ACHN (cell line): ENCODE measurements at regions not wholly inside any gene's neighbourhood (a gene's known extent, or its start where the extent isn't known, plus 50 kb on each side); places are given as distances from the start of the nearest gene placed in this dataset.

Experiments
- DNase-seq: peaks from one replicate; pipeline ENCODE4 v3.0.0-alpha.2; 2015
- in situ Hi-C: cut with HindIII; loops from 2 replicates; pipeline ENCODE4 v1.10.0; 2017; ENCODE audit warnings: low sequenced_read_pairs, low pct_ligation_motif_present, low pct_unique_long_range_greater_than_20kb

DNA sequence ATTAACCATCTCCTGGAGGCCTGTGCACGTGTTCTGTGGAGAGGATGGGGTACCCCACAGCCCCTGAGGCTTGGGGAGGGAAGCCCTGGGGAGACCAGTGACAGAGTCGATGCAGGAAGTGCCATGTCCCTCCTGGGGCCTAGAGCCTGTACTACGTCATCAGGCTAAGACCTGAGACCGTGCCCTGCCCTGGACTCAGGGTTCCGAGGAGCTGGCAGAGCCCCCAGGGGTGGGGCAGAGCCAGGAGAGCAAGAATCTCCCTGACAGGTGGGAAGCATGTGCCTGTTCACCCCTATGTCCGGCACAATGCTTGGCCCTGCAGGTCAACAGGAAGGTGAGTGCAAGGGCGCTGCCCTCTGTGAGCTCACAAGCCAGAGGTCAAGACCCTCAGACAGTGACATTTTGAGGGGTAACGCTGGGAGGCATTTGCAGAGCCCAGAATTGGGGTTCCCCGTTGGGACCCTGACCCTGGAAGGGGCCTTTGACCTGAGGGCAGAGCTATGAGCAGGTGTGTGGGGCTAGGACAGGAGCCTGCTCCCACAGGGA lies 781.6 kb downstream of the BRD1 start:
- DNase-seq: no peak
- in situ Hi-C loops: no loop called here

DNA sequence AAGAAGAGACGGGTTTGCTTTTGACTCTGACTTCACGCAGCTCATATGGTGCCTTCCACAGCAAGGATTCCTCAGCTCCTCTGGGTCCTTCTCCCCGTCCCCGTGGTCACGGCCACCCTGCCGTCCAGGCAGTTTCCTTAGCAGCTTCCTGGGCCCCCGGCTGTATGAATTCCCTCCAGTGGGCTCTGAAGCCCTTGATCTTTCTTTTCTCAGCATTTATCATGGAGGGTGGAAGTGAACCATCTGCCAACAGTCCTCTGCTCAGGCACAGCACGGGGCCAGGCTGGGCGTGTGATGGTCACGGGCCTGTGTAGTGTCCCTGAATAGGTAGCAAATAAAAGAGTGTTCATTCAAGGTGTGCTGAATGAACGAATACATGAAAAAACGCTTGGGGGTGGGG lies 782.4 kb downstream of the BRD1 start:
- in situ Hi-C loops: no loop called here
- DNase-seq: no peak

DNA sequence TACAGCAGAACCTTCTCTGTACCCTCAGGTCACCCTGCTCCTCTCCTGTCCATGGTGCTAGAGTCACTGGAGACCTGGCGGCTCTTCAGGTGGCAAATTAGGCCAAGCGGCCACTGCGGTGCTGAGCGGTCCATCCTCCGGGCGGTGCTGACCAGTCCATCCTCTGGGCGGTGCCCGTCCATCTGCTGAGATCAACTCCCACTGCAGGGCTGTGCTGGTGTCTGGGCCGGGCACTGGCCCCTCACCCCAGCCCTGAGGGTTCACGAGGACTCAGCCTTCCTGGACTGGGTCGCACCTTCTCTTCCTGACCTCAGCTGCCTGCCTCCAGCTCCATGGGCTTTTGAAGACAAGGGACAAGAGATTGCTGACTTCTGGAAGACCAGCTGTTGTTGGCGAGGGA lies 782.9 kb downstream of the BRD1 start:
- no peak for DNase-seq
- in situ Hi-C loops: no loop called here

DNA sequence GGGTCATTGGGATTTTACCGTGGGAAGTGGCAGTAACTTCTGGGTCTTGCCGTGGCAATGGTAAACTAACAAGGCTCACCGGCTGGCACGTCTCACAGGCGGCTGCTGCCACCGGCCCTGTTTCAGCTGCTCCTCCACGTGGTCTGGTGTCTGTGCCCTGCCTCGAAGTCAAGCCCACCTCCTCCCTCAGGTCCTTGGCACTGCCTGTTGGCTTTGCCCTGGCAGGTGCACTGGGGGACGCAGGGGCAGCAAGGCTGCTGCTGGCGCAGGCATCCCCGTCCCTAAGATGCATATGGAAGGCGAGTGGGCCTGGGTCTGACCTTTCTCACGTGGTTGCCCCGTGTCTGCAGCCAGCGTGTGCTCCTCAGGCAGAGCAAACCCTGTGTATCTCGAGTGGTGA lies 783.6 kb downstream of the BRD1 start:
- no peak for DNase-seq
- in situ Hi-C loops: no loop called here

DNA sequence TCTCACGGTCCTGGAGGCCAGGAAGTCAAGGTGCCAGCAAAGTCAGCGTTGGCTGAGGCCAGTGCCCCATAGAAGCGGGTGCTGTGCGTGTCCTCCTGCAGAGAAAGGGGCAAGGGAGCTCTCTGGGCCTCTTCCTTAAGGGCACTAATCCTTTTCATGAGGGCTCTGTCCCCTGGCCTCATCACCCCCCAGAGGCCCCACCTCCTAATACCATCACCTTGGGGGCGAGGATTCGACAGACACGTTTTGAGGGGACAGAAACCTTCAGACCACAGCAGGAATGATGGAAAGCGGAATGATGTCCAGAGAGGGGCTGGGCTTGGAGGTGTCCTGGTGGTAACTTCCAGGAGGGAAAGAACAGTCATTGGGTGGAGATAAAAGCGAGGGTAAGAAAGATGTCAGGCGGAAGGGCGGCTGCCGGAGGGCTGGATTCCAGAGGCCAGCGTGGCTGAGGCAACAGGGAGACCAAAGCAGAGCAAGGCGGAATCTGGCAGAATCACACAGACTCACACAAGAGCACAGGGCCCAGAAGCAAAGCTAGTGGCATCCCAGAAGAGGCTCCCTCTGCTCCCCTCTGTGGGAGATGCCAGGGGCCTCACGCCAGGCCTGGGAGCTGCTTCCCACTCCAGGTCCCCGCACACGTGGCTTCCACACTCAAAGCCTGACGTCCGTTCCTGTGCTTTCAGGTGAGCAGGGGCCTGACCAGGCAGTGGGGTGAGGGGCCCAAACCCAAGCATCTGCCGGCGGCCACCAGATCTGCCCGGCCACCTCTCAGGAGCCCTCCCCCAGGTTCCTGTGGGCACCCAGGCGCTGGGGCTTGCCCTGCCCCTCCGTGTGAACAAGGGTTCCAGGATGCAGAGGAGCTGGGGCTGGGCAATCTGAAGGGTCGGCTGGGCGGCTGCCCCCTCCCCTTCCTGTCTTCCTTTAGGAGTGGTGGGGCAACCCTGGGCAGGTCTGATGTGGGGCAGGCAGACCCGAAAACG lies 784.5 kb downstream of the BRD1 start:
- in situ Hi-C loops: no loop called here

DNA sequence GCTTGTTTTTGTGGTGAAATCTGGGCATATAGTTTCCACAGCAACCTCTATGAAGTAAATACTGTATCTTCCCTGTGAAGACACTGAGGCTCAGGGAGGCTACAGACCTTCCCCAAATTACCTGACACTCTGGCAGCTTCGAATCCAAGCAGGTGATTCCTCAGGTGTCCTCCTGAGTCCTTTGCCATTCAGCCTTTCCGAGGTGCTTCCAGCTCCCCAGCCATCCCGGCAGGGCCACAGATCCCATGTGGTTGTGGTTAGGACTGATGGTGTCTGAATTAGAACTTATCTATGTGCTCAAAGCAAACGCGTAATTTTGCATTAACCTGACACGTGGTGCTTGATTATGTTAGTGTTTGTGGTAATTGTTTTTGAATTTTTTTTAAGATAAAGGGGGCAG lies 785.6 kb downstream of the BRD1 start:
- no peak for DNase-seq
- in situ Hi-C loops: no loop called here

More for the DNA sequence above, 784.5 kb downstream of the BRD1 start:
- no peak for DNase-seq

DNA sequence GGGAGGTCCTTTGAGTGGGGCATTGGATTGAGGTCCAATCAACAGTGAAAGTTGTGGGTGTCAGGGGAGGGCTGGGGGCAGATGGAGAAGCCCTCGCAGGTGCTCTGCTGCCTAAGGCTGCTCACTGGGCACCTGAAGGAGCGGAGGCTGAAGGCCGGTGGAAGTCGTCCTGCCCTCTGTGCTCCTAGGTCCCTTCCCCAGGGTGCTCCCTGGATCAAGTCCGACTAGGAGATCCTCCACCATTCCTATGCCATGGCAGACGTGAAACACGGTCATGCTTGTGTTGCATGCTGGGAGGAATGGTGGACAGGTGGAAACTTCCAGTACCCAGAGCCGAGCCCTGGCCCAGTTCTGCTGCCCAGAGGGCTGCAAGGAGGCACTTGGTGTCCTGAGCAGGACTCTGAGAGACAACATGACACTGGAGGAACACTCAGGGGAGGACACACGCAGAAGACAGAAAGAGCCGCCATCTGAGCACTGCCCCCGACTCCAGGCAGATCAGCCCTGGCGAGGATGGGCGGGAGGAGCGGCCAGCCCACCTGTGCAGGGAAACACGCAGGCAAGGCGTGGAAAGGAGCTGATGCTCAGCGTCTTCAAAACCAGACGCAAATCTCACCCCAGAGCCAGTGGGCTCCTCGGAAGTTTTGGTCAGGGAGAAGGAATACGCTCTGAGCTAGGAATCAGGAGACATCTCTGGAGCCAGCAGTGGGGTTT lies 786.8 kb downstream of the BRD1 start:
- no peak for DNase-seq
- in situ Hi-C loops: no loop called here

DNA sequence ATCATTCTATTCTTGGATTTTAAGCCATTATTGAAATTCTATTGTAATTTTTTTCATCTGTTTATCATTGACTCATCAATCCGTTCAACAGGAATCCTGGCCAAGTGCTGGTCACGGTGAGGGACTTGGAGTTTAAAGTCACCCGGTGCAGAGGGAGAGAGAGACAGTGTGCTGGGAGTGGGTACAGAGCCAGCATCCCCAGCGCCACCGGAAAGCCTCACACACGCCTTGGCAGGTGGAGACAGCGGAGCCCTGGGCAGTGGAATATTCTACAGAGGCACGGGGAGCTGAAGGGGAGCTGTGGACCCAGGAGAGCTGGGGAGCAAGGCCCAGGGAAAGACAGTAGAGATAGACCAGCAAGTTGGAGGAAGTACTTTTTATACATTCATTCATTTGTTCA lies 787.6 kb downstream of the BRD1 start:
- DNase-seq: no peak
- in situ Hi-C loops: no loop called here

DNA sequence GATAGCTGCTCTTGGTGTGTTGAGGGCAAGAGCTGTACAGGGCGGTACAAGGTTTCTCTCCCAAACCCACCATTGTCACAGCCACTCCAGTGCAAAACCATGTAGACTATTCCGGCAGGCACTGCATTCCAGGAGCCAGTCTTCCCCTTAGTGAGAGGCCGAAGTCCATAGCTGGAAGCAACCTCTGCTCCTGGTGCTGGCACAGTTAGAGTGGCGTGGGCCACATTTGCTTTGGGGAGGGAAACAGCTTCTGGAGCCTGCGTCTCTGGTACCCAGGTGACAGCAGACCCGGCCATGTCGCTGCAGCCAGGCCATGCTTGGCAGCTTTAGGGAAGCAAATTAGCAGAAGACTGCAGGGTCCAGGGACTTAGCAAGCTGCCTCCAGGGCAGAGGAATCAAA lies 788.0 kb downstream of the BRD1 start:
- DNase-seq: no peak
- in situ Hi-C loops: no loop called here

DNA sequence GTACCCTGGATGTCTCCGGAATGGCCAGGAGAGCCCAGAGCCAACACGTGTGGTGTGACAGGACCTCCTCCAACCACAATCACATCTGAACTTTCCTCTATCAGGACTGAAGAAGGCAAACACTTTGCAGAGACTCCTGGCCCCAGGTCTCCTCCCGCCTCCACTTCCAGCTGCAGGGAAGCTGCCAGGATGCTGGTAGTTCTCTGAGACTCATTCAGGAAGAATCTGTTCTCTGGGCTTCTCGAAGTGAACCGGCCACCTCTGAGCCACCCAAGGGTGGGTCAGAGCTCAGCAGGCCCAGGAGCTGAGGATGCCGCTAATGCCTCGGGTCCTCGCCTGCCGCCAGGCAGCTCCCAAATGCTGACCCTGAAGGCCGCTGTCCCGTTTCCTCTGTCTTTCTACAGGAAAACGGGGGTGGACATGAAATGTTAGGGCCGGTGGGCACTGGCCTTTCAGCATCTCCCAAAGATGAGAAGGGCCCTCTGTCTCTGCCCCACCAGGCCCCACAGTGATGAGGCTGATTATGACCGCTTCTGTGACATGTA lies 789.9 kb downstream of the BRD1 start:
- DNase-seq: no peak
- in situ Hi-C loops: no loop called here

DNA sequence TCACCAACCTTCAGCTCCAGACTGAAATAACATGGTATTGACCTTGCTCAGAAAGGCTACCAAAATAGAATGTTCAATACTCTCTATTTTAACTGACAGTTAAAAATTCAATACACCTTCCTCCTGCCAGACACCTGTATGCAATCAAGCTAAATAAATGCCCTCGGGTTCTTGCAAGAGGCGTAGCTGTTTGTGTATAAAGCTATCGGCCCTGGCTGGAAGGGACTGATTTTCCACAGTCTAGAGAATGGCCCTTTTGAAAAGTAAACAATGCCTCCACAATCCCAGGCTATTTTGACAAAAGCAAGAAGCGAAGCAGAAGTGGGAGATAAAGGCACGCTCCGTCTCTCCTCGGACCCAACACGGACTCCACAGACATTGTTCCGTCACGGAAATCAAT lies 791.2 kb downstream of the BRD1 start:
- in situ Hi-C loops: no loop called here
- no peak for DNase-seq

DNA sequence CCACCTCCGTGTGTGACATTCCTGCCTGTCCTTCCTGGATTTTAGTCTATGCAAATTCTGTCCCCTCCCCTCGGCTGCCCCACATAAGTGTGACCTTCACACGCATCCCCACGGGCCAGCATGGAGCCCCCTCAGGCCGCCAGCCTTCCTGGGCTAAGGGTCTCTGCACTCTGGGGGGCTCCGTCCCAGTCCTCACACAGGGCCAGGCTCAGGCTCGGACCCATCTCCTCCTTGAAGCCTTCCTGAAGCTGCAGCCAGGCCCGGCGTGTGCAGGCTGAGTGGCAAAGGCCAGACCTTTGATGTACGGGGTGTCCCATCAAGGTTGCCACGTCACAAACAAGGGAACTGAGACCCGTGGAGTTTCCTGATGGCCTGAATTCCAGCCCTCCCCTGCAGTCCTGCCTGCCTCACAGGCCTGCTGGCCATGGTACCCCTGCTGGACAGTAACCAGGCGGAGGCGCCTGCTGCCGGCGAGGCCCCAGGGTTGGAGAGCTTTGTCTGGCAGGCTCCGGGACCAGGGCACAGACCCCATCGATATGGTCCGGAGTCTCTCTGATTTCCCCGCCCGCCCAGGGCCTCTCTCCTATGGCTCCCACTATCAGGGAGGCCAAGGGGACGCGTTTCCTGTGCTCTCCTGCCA lies 791.7 kb downstream of the BRD1 start:
- no peak for DNase-seq
- in situ Hi-C loops: no loop called here

DNA sequence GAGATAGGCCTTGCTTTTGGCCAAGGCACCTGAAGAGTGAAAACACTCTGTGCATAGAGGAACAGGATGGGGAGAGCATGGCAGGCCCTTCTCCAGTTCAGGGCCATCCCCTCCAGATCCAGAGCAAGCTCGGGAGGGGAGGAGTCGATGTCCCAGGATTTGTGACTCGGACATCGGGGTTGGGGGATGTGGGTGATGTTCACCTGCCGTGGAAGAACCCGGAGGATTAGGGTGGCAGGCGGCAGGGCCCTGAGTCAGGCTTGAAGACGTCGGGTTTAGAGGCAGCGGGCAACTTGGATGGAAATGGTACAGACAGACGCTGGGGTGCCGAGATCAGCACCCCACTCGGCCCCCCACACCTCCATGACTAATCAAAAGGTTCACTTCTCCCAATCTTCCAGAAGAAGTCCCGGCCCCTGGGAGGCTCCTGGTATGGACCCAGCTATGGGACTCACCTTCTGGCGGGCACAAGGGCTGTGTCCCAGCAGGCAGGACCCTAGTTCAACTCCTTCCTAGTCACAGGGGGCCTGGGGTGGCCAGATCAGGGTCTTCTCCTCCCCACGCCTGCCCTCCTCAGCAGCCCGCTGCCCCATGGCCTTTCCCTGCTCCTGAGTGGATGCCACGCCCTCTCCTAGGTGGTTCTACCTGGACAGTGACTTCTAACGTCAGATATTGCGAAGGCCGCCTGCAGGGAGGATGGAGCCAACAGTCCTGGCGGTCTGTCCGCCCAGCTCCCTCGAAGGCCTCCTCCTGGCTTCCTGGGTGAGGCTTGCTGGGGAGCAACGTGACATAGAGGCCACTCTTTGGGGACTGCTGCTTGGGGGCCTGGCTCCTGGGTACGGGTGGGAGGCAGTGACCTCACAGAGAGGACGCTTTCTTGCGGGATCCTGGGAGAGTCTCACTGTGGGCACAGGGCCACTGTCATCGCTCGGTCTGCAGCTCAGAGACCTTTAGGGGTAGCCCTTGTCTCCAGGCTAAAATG lies 792.5 kb downstream of the BRD1 start:
- in situ Hi-C loops: no loop called here
- DNase-seq: no peak

DNA sequence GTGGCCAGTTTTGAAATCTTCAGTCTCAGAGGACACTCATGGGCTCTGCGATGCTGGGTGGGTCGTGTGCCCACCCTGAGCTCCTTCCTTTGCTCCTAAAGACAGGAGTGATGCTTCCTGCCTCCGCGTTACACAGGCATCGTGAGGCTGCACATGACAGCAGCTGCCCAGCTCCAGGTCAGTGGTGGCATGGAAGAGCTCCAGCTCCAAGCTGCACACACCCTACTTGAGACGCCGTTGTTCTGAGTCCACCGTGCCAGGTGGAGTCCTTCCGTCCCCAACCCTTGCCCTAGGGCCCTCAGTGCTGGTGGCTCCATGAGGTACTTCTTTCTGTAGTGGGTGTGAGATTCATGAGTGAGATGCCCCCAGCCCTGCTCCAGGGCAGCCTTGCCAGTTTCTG lies 794.1 kb downstream of the BRD1 start:
- DNase-seq: no peak
- in situ Hi-C loops: no loop called here

DNA sequence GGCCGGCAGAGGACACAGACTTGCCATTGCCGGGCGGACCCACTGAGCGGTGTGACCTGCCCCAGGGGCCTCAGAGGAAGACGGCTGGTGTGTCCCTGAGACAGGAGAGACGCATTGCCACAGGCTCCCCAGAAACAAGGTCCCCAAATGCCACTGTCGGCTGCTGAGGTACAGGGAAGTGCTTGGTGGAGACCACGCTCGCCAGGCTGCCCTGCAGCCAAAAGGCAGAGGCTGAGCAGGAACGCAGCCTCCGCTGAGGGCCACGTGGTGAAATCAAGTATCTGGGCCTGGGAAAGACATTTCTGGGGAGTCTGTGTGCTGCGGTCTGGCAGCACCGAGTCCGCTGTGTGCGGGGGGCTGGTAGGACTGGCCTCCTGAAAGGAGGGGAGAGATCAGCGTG lies 794.9 kb downstream of the BRD1 start:
- DNase-seq: no peak
- in situ Hi-C loops: no loop called here

DNA sequence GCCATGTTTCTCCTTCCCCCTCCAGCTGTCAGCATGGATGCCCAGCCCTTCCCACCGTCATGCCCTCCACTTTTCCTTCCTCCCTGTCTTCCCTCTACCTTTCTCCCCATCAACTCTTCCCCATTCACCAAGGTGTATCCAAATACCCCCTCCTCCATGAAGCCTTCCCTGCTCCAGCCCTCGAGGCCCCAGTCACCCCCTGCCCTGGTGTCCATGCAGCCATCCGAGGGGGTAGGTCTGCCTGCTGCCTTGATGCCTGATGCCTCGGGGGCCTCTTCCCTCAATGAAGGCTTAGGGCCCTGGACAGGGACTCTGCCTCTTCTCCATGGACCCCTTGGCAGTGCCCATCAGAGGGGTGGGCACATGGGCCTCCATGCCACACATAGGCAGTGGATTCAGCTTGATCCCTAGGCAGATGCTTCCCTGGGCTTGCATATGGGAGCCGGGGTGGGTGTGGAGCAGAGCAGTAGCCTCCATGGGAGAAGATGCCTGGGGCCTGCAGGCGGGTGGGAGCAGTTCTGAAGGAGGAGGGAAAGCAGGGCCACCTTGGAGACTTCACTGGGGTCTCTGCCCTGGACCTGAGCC lies 795.8 kb downstream of the BRD1 start:
- in situ Hi-C loops: no loop called here

DNA sequence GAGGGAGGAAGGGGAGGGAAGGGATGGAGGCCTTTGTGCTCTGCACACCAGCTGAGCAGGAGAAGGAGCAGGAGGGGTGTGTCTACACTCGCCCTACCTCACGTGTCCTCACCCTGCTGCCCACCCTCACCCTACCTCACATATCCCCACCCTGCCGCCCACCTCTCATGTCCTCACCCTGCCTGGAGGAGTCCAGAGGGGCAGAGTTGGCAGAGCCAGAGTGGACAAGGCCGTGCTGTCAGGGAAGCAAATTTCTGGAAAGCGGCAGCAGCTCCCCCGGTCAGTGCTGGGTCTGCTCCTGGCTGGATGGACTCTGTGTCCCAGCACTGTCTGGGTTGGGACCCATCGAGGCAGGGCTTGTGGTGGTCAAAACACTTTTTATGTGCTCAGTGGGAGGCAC lies 799.6 kb downstream of the BRD1 start:
- in situ Hi-C loops: no loop called here
- DNase-seq: no peak

More for the DNA sequence above, 795.8 kb downstream of the BRD1 start:
- DNase-seq: no peak

DNA sequence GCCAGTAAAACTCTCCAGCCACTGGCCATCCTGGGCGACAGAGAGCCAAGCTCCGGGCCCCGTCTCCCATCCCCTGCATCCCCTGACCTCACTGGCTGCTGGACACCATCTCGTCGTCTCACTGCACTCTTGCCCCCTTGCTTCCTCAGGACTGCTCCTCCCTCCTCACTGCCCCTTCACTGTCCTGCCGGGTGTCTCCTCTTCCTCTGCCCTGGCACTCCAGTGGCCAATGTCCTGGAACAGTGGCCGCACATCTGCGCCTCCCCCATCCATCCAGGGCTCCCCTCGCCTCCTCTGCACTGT lies 800.4 kb downstream of the BRD1 start:
- no peak for DNase-seq
- in situ Hi-C loops: no loop called here
